Retinal pigment epithelial cell (primary cell): ENCODE measurements at regions not wholly inside any gene's neighbourhood (a gene's known extent, or its start where the extent isn't known, plus 50 kb on each side); places are given as distances from the start of the nearest gene placed in this dataset.

ENCODE experiments used
- DNase-seq: peaks from one replicate; pipeline ENCODE4 v3.0.0-alpha.2; 2010; ENCODE audit warnings: low read depth
- H3K4me3 ChIP-seq: 2 replicates; pipeline ENCODE4 v1.5.1; 2011; ENCODE audit warnings: mild to moderate bottlenecking, low read length, control low read depth, moderate library complexity
- CTCF ChIP-seq: conservative IDR thresholded peaks from 2 replicates; pipeline ENCODE4 v1.5.1; 2011; ENCODE audit warnings: low read depth, low read length, control low read depth, inconsistent platforms

GRCh38 chr10:31143331-31143935, 111.8 kb upstream of the ZNF438 start:
- DNase-seq = no peak

GRCh38 chr10:31145986-31146385, 114.3 kb upstream of the ZNF438 start:
- H3K4me3 ChIP-seq = no peak overlapping the region
- TF ChIP-seq CTCF = no peak
- DNase-seq = no peak

More at GRCh38 chr10:31143331-31143935, 111.8 kb upstream of the ZNF438 start:
- no peak for TF ChIP-seq CTCF
- no peak overlapping the region for H3K4me3 ChIP-seq

GRCh38 chr10:31146491-31147209, 115.0 kb upstream of the ZNF438 start:
- peak; percentile 36 for DNase-seq
- TF ChIP-seq CTCF = no peak
- H3K4me3 ChIP-seq = no peak overlapping the region

- H3K4me3 ChIP-seq = no peak overlapping the region
- DNase-seq = no peak
- TF ChIP-seq CTCF = no peak
Measured at GRCh38 chr10:31147210-31147608, 115.5 kb upstream of the ZNF438 start.

GRCh38 chr10:31148951-31149350, 117.3 kb upstream of the ZNF438 start:
- no peak for TF ChIP-seq CTCF
- DNase-seq = no peak
- H3K4me3 ChIP-seq = no peak overlapping the region

GRCh38 chr10:31149835-31150512, 118.3 kb upstream of the ZNF438 start:
- no peak for DNase-seq
- TF ChIP-seq CTCF = no peak
- H3K4me3 ChIP-seq = no peak overlapping the region
